ENCODE measurements at regions not wholly inside any gene's neighbourhood (a gene's known extent, or its start where the extent isn't known, plus 50 kb on each side); places are given as distances from the start of the nearest gene placed in this dataset.

- no peak for DNase-seq (ENCODE audit: low read depth in 1 of 2, low spot score in 1 of 2)
- Histone ChIP-seq H3K27ac (replicated peaks) (no peak overlapping the region), H3K4me3 (replicated peaks; ENCODE audit: insufficient read depth, low read length) (no peak overlapping the region), H3K27me3 (ENCODE audit: insufficient read depth, poor library complexity, severe bottlenecking) (no peaks in the 10 kb centered on the region)
- no peak for TF ChIP-seq GABPA (IDR thresholded peaks at IDR 0.05; ENCODE audit: low read depth)
- TF ChIP-seq POLR2AphosphoS5 (IDR thresholded peaks at IDR 0.05; ENCODE audit: low read depth) = no peak
- TF ChIP-seq, protein P1, sequence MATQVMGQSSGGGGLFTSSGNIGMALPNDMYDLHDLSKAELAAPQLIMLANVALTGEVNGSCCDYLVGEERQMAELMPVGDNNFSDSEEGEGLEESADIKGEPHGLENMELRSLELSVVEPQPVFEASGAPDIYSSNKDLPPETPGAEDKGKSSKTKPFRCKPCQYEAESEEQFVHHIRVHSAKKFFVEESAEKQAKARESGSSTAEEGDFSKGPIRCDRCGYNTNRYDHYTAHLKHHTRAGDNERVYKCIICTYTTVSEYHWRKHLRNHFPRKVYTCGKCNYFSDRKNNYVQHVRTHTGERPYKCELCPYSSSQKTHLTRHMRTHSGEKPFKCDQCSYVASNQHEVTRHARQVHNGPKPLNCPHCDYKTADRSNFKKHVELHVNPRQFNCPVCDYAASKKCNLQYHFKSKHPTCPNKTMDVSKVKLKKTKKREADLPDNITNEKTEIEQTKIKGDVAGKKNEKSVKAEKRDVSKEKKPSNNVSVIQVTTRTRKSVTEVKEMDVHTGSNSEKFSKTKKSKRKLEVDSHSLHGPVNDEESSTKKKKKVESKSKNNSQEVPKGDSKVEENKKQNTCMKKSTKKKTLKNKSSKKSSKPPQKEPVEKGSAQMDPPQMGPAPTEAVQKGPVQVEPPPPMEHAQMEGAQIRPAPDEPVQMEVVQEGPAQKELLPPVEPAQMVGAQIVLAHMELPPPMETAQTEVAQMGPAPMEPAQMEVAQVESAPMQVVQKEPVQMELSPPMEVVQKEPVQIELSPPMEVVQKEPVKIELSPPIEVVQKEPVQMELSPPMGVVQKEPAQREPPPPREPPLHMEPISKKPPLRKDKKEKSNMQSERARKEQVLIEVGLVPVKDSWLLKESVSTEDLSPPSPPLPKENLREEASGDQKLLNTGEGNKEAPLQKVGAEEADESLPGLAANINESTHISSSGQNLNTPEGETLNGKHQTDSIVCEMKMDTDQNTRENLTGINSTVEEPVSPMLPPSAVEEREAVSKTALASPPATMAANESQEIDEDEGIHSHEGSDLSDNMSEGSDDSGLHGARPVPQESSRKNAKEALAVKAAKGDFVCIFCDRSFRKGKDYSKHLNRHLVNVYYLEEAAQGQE (IDR thresholded peaks at IDR 0.05; ENCODE audit: insufficient replicate concordance, low read depth) = no peak
- no peak for TF ChIP-seq SPI1 (IDR thresholded peaks at IDR 0.05; ENCODE audit: borderline replicate concordance, low read depth)
- TF ChIP-seq, protein P2, sequence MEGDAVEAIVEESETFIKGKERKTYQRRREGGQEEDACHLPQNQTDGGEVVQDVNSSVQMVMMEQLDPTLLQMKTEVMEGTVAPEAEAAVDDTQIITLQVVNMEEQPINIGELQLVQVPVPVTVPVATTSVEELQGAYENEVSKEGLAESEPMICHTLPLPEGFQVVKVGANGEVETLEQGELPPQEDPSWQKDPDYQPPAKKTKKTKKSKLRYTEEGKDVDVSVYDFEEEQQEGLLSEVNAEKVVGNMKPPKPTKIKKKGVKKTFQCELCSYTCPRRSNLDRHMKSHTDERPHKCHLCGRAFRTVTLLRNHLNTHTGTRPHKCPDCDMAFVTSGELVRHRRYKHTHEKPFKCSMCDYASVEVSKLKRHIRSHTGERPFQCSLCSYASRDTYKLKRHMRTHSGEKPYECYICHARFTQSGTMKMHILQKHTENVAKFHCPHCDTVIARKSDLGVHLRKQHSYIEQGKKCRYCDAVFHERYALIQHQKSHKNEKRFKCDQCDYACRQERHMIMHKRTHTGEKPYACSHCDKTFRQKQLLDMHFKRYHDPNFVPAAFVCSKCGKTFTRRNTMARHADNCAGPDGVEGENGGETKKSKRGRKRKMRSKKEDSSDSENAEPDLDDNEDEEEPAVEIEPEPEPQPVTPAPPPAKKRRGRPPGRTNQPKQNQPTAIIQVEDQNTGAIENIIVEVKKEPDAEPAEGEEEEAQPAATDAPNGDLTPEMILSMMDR (IDR thresholded peaks at IDR 0.05; ENCODE audit: insufficient read depth, low read length) = no peak
These were observed 885.8 kb downstream of the KCNJ2 start for GRCh38 chr17:71055128-71055527.

DNA sequence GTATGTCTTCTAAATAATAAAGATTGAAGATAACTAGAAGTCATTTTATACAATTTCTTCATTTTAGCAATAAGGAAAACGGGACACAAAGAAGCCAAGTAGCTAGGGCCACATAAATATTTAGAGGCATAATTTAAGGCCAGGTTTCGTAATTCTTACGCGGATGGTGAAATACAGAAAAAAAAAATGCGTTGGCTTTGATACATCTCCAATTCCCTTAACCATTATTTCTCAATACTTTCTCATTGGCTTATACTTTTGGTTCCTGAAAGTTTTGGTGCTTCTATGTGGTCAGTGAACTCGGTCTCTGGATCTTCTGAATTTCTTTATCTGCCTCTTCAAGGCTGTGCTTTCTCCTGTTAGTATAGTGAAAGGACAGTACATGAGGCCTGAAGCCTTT is 888.1 kb downstream of the KCNJ2 start:
- no peak overlapping the region for H3K4me3 ChIP-seq (replicated peaks; ENCODE audit: insufficient read depth, low read length)
- DNase-seq (ENCODE audit: low read depth in 1 of 2, low spot score in 1 of 2) = no peak
- H3K27ac ChIP-seq (replicated peaks) = no peak overlapping the region
- TF ChIP-seq, protein P2 (IDR thresholded peaks at IDR 0.05; ENCODE audit: insufficient read depth, low read length) = no peak
- H3K27me3 ChIP-seq (ENCODE audit: insufficient read depth, poor library complexity, severe bottlenecking) = no peaks in the 10 kb centered on the region

GRCh38 chr17:71057938-71058337 is 888.6 kb downstream of the KCNJ2 start:
- Histone ChIP-seq H3K4me3 (replicated peaks; ENCODE audit: insufficient read depth, low read length) (no peak overlapping the region), H3K27me3 (ENCODE audit: insufficient read depth, poor library complexity, severe bottlenecking) (no peaks in the 10 kb centered on the region), H3K27ac (replicated peaks) (no peak overlapping the region)
- TF ChIP-seq GABPA (IDR thresholded peaks at IDR 0.05; ENCODE audit: low read depth) (no peak), SPI1 (IDR thresholded peaks at IDR 0.05; ENCODE audit: borderline replicate concordance, low read depth) (no peak), POLR2AphosphoS5 (IDR thresholded peaks at IDR 0.05; ENCODE audit: low read depth) (no peak)
- TF ChIP-seq, protein P2 (IDR thresholded peaks at IDR 0.05; ENCODE audit: insufficient read depth, low read length) = no peak
- TF ChIP-seq, protein P1 (IDR thresholded peaks at IDR 0.05; ENCODE audit: insufficient replicate concordance, low read depth) = no peak
- DNase-seq (ENCODE audit: low read depth in 1 of 2, low spot score in 1 of 2) = no peak

DNA sequence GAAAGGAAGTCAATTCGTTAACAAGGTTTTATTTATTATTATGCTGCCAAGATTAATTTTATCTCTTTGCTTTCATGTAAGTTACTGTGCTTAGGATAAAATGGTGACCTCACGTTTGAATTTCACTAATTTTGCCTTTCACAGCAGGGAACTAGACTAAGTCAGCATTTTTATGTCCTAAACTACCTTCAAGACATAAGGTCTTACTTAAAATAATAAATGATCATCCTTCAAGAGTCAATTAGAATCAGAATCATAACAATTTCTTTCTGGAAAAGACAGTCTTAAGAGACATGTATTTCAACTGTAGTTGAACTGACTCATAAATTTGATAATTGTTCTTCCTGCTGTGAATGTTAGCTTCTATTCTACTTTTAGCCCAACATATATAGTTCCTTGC is 893.8 kb downstream of the KCNJ2 start:
- TF ChIP-seq, protein P2 (IDR thresholded peaks at IDR 0.05; ENCODE audit: insufficient read depth, low read length) = no peak
- no peak for TF ChIP-seq GABPA (IDR thresholded peaks at IDR 0.05; ENCODE audit: low read depth)
- TF ChIP-seq POLR2AphosphoS5 (IDR thresholded peaks at IDR 0.05; ENCODE audit: low read depth) = no peak
- TF ChIP-seq, protein P1 (IDR thresholded peaks at IDR 0.05; ENCODE audit: insufficient replicate concordance, low read depth) = no peak
- no peak for TF ChIP-seq SPI1 (IDR thresholded peaks at IDR 0.05; ENCODE audit: borderline replicate concordance, low read depth)
- Histone ChIP-seq H3K27me3 (ENCODE audit: insufficient read depth, poor library complexity, severe bottlenecking) (no peaks in the 10 kb centered on the region), H3K4me3 (replicated peaks; ENCODE audit: insufficient read depth, low read length) (no peak overlapping the region), H3K27ac (replicated peaks) (no peak overlapping the region)
- no peak for DNase-seq (ENCODE audit: low read depth in 1 of 2, low spot score in 1 of 2)

Data from HL-60 (cell line).